ENCODE measurements at regions not wholly inside any gene's neighbourhood (a gene's known extent, or its start where the extent isn't known, plus 50 kb on each side); places are given as distances from the start of the nearest gene placed in this dataset.
"Not testable (repeated sequence)": the region's sequence is repeated elsewhere in the genome, so short reads cannot be mapped to it uniquely, and the experiment has no call there.

GRCh38 chr6:116982401-116982800, 105.4 kb downstream of the RFX6 start:
- no peak for ATAC-seq
- DNase-seq, result no peak
- intact Hi-C loops (cut with DNase I), result no loop called here

DNA sequence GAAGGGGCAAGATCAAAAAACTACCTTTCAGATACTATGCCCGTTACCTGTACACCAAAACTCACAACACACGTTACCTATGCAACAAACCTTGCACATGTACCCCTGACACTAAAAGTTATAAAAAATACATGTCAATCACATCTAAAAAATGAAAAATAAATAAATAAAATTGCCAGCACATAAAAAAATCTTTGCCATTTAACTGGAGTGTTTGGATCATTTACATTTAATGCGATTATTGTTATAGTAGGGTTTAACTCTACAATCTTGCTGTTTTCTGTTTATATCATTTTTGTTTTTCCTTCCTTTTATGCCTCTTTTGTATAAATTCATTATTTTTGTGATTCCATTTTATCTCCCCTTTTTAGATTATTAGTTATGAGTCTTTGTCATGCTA, 106.3 kb downstream of the RFX6 start:
- no peak for DNase-seq
- no peak for ATAC-seq
- intact Hi-C loops (cut with DNase I), result no loop called here

DNA sequence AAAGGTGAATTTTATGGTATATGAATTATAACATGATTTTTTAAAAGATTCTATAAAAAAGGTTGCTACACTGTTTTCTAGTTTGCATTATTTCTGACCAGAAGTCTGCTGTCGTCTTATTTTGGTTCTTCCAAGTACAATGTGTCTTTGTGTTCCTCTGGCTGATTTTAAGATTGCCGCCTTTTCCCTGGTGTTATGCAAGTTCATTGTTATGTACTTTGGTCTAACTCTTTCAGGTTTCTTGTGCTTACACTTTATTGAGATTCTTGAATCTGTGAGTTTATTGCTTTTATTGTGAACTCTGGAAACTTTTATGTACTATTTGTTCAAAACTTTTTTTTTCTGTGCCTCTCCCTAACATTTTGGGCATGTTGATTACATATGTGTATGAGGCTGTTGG, 109.8 kb downstream of the RFX6 start:
- ATAC-seq (no peak), DNase-seq (no peak)
- intact Hi-C loops (cut with DNase I), result no loop called here

DNA sequence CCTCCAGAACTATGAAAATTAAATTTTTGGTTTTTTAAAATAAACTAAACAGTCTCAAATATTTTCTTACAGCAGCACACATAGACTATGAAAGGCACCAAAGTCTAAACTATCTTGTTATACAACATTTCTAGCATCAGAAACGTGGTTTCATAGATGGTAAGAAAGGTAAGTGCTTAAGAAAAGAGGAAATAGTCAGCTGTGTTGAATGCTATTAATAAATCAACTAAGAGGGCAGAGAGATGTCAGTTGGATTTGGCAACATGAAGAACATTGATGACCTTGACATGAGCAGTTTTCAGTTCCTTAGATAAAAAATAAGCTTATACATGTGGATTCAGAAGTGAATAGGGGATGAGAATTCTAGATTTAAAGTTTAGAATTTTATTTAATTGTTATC, 113.6 kb downstream of the RFX6 start:
- ATAC-seq (no peak), DNase-seq (no peak)
- intact Hi-C loops (cut with DNase I), result no loop called here

GRCh38 chr6:116992546-116992945, 115.5 kb downstream of the RFX6 start:
- DNase-seq (no peak), ATAC-seq (no peak)
- intact Hi-C loops (cut with DNase I), result no loop called here

GRCh38 chr6:116994447-116994846, 117.4 kb downstream of the RFX6 start:
- no peak for DNase-seq
- no peak for ATAC-seq
- intact Hi-C loops (cut with DNase I), result no loop called here

GRCh38 chr6:116996842-116997241, 119.8 kb downstream of the RFX6 start:
- DNase-seq, result no peak
- ATAC-seq, result no peak
- intact Hi-C loops (cut with DNase I), result no loop called here

DNA sequence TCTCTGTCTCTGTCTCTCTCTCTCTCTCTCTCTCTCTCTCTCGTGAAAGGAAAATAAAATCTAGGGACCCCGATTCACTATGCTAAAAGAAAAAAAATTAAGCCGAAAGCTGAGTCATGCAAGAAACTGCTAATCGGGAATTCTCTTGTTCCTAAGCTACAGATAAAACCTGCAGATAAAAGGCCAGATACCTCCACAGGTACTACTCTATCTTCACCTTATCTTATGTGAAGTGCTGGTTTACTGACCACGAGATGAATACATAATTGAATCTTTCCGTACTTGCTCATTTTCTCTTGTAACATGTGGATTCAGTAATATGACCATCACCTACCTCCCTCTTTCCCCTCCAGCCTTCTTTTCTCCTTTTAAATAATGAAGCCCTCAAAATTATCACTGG, 120.5 kb downstream of the RFX6 start:
- DNase-seq (no peak), ATAC-seq (no peak)
- intact Hi-C loops (cut with DNase I), result no loop called here

DNA sequence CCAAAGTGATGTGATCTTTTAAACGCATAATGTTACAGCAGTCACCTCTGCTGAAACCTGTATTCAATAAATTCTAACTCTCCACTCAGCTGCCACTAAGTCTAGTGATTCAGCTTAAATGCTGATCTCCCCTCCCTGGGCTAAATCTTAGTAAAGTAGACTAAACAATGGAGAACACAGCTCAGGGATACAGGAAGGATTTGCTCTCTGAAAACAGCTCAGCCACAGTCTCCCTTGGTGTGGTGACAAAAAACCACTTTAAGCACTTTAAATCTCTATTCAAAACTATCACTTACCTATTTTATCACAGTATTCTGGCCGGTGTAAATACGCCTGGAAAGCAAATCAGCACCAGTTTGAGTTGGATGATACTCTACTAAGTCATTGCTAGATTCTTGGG, 130.6 kb downstream of the RFX6 start:
- ATAC-seq, result no peak
- intact Hi-C loops (cut with DNase I), result no loop called here
- no peak for DNase-seq

- no peak for ATAC-seq
- intact Hi-C loops (cut with DNase I), result no loop called here
- no peak for DNase-seq
Observed at GRCh38 chr6:117008618-117009017, 131.6 kb downstream of the RFX6 start.

DNA sequence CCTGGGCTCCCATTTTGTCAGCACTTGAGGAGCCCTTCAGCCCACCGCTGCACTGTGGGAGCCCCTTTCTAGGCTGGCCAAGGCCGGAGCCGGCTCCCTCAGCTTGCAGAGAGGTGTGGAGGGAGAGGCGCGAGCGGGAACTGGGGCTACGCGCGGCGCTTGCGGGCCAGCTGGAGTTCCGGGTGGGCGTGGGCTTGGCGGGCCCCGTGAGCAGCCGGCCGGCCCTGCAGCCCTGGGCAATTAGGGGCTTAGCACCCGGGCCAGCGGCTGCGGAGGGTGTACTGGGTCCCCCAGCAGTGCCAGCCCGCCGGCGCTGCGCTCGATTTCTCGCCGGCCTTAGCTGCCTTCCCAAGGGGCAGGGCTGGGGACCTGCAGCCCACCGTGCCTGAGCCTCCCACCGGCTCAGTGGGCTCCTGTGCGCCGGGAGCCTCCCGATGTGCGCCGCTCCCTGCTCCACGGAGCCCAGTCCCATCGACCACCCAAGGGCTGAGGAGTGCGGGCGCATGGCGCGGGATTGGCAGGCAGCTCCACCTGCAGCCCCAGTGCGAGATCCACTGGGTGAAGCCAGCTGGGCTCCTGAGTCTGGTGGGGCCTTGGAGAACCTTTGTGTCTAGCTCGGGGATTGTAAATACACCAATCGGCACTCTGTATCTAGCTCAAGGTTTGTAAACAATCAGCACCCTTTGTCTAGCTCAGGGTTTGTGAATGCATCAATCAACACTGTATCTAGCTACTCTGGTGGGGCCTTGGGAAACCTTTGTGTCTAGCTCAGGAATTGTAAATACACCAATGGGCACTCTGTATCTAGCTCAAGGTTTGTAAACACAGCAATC, 137.8 kb downstream of the RFX6 start:
- ATAC-seq; DNase-seq; intact Hi-C loops (cut with DNase I): not testable (repeated sequence)

GRCh38 chr6:117015474-117015804, 138.4 kb downstream of the RFX6 start:
- ATAC-seq; DNase-seq; intact Hi-C loops (cut with DNase I): not testable (repeated sequence)

DNA sequence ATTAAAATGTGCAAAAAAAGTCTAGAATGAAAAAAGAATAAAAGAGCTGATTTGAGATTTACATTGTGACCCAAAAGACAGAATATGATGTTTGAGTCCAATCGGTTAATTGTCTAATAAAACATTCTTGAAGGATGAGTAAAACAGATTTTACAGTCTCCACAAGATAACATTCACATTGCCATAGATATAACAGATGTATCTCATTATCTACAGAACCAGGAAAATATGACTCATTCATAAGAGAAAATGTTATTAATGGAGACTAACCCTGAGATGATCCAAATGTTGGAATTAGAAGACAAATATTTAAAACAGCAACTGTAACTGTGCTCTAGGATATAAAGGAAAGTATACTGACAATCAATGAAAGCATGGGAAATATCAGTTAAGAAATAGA, 141.7 kb downstream of the RFX6 start:
- no peak for ATAC-seq
- no peak for DNase-seq
- intact Hi-C loops (cut with DNase I), result no loop called here

DNA sequence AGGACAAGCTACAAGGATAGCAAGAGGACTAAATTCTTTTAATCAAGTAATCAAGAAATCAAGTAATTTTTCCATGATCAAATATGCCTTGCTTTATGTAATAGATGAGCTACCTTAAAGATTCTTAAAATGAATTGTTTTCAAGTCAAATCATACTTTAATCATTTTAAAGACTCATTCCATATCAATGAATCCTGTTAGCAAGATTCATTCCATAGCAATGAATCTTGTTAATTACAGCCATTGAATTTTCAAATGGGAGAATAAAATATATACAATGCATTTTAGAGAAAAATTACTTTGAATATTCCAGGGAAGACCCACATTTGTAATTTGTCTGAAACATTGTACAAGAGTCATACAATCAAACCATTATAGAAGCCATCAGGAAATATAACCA, 145.7 kb downstream of the RFX6 start:
- DNase-seq (no peak), ATAC-seq (no peak)
- intact Hi-C loops (cut with DNase I), result no loop called here

GRCh38 chr6:117025310-117025709, 148.3 kb downstream of the RFX6 start:
- DNase-seq, result no peak
- intact Hi-C loops (cut with DNase I), result no loop called here
- no peak for ATAC-seq

- intact Hi-C loops (cut with DNase I), result no loop called here
- no peak for DNase-seq
- no peak for ATAC-seq
Observed at GRCh38 chr6:117028256-117028655, 151.2 kb downstream of the RFX6 start.

- DNase-seq (no peak), ATAC-seq (no peak)
- intact Hi-C loops (cut with DNase I), result no loop called here
Observed at GRCh38 chr6:117034547-117034946, 157.5 kb downstream of the RFX6 start.

- ATAC-seq (no peak), DNase-seq (no peak)
- intact Hi-C loops (cut with DNase I), result no loop called here
Observed at GRCh38 chr6:117034971-117035370, 157.9 kb downstream of the RFX6 start.

DNA sequence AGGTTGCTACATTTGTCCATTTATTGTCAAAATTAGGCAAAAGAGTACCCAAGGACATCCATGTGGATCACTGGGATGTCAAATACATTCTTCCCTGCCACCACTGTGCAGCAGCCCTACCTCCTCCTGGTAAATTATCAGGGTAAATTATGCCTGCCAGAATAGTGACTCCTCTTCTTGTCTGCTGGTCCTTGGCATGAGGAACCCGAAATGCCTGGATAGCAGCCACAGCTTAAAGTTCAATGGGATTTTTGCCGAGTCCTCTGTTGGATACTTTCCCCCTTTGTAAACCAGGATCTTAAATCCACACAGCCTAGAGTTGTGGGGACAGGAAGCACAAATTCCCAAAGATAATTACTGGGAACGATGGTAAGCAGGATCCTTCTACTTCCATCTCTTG, 173.3 kb downstream of the RFX6 start:
- ATAC-seq, result no peak

GRCh38 chr6:117072134-117072533, 193.2 kb upstream of the VGLL2 start:
- intact Hi-C loops (cut with DNase I), result no loop called here
- DNase-seq (peak; percentile 32), ATAC-seq (peak in 1 of 2 donors; percentile 32)

More for the DNA sequence above, 173.3 kb downstream of the RFX6 start:
- intact Hi-C loops (cut with DNase I), result no loop called here
- no peak for DNase-seq

GRCh38 chr6:117072781-117073180, 192.6 kb upstream of the VGLL2 start:
- ATAC-seq (no peak), DNase-seq (no peak)
- intact Hi-C loops (cut with DNase I), result no loop called here

GRCh38 chr6:117074672-117075071, 190.7 kb upstream of the VGLL2 start:
- DNase-seq, result no peak
- peak in 1 of 2 donors; percentile 34 for ATAC-seq
- intact Hi-C loops (cut with DNase I), result no loop called here
